BJ (cell line): ENCODE measurements at regions not wholly inside any gene's neighbourhood (a gene's known extent, or its start where the extent isn't known, plus 50 kb on each side); places are given as distances from the start of the nearest gene placed in this dataset.

ENCODE experiments used
- CTCF ChIA-PET: fragments of 350-600 bp; formaldehyde crosslinking; extraction: SDS; loops from one replicate; lab custom pipeline; 2021; ENCODE audit warnings: antibody characterized with exemption, inconsistent platforms; lab: Yijun Ruan, JAX
- POLR2A ChIA-PET: fragments of 300-600 bp; sonication (Branson Sonifier 250); formaldehyde crosslinking; extraction: SDS; loops from one replicate; lab custom pipeline; 2021; ENCODE audit warnings: antibody characterized with exemption; lab: Charles Lee
- DNase-seq: peaks from one replicate; pipeline ENCODE4 v3.0.0-alpha.2; 2011; ENCODE audit warnings: low read depth
- H3K27me3 ChIP-seq: 2 replicates; pipeline ENCODE4 v1.6.0; 2011; ENCODE audit warnings: low read length; ENCODE audit not compliant: control insufficient read depth, insufficient read depth
- H3K36me3 ChIP-seq: 2 replicates; pipeline ENCODE4 v1.5.1; 2011; ENCODE audit warnings: low read length; ENCODE audit not compliant: control insufficient read depth, insufficient read depth
- H3K4me3 ChIP-seq: 2 replicates; pipeline ENCODE4 v1.5.1; 2011; ENCODE audit warnings: low read depth, mild to moderate bottlenecking, control low read depth, low read length
- TF ChIP-seq, protein P1 (sequence below): IDR thresholded peaks from 2 replicates; pipeline ENCODE4 v1.5.1; 2011; ENCODE audit warnings: low read depth, mild to moderate bottlenecking, control low read depth, inconsistent platforms, low read length, moderate library complexity; ENCODE audit not compliant: insufficient read depth

DNA sequence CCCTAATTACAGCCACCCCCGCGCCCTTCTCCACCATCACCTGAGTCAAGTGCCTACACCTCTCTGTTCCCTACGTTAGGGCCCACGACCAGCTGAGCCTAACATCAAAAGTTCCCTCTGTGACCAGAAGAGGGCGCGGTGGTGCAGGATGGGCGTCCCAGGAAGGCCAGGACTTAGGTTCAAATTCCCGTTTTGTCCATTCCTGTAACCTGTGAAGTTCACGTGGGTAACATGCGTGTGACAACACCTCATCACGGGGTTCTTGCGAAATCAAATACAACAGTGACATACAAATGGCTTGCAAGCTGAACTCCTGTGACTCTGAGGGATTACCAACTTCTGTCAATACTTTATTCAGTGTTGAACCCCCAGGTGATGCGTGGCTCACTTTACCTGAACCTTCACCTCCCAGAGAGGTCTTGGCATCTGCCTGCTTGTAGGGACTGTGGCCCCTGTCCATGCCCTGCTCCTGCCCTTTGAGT, 207.9 kb downstream of the ARL4C start:
- ChIA-PET POLR2A (no interaction called here), CTCF (interaction anchor here (0.6 to 3.0 kb wide), 22 partner anchors 9 to 828 kb away, joined by 3 to 30 read pairs (median 4); partner anchors contain the start of gene ARL4C)
- TF ChIP-seq, protein P1, sequence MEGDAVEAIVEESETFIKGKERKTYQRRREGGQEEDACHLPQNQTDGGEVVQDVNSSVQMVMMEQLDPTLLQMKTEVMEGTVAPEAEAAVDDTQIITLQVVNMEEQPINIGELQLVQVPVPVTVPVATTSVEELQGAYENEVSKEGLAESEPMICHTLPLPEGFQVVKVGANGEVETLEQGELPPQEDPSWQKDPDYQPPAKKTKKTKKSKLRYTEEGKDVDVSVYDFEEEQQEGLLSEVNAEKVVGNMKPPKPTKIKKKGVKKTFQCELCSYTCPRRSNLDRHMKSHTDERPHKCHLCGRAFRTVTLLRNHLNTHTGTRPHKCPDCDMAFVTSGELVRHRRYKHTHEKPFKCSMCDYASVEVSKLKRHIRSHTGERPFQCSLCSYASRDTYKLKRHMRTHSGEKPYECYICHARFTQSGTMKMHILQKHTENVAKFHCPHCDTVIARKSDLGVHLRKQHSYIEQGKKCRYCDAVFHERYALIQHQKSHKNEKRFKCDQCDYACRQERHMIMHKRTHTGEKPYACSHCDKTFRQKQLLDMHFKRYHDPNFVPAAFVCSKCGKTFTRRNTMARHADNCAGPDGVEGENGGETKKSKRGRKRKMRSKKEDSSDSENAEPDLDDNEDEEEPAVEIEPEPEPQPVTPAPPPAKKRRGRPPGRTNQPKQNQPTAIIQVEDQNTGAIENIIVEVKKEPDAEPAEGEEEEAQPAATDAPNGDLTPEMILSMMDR, result peak; percentile 76
- no peaks in the 10 kb centered on the region for H3K36me3 ChIP-seq
- no peaks in the 10 kb centered on the region for H3K27me3 ChIP-seq
- DNase-seq, result no peak
- H3K4me3 ChIP-seq, result no peak overlapping the region

DNA sequence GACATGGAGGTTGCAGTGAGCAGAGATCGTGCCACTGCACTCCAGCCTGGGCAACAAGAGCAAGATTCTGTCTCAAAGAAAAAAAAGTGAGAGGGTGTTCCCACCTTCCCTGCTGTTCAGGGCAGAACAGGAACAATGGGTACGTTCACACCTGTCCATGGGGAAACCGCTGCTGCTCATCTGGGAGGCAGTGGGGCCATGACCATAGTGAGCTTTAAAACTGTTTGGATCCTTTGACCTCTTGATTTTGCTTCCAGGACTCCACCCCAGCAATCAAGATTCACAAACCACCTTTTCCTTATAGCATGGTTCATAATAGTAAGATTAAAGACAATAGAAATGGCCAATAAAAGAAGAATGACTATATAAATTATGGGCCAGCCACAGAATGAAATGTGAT, 209.2 kb downstream of the ARL4C start:
- Histone ChIP-seq H3K36me3 (no peaks in the 10 kb centered on the region), H3K4me3 (no peak overlapping the region), H3K27me3 (no peaks in the 10 kb centered on the region)
- DNase-seq, result no peak
- TF ChIP-seq, protein P1, result no peak
- ChIA-PET POLR2A (no interaction called here), CTCF (interaction anchor here (1.1 to 3.0 kb wide), 3 partner anchors 152 to 214 kb away, joined by 4 to 30 read pairs (median 8); no protein-coding TSS in a partner anchor)

DNA sequence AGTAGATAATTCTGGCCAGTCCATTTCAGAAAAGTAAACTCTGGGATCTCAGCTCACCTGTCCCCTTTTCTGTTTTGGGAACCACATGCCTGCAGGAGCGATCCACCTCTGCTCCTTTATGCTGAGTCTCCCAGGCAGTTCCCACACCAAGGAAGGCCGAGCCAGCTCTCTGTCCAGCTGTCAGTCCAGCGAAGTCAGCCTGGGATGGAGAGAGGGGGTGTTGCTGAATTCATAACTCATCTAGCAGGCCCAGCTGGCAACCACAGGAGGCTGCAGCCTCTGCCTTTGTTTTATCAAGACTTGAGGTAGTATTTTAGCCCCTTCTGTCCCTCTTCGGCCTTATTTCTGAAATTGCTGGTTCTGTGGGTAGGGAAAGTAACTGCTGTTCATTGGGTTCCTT, 209.9 kb downstream of the ARL4C start:
- Histone ChIP-seq H3K27me3 (no peaks in the 10 kb centered on the region), H3K36me3 (no peaks in the 10 kb centered on the region), H3K4me3 (no peak overlapping the region)
- no peak for DNase-seq
- TF ChIP-seq, protein P1, result no peak
- ChIA-PET CTCF (interaction anchor here (1.1 to 2.5 kb wide), 3 partner anchors 152 to 259 kb away, joined by 4 to 8 read pairs (median 5); no protein-coding TSS in a partner anchor), POLR2A (no interaction called here)

DNA sequence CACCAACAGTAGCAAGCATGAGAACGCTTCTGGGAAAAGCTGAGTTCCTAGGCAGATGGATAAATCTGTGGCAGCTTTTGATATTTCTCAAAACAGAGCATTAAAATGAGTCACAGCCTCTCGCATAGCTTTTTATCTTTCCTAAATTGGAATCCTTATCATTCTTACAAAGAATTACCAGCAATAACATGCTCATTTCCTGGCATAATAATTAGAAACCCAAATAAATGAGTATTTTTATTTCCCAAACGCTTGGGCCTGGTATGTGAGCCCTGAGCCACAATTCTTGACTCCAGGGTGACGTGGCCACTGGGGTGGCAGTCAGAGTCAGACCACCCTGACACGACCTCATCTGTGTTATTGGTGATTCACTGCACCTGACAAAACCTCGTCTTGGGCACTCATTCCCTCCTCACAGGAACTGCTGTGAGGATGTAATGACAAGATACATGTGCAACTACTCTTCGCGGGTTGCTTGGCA, 210.7 kb downstream of the ARL4C start:
- TF ChIP-seq, protein P1, result no peak
- Histone ChIP-seq H3K4me3 (no peak overlapping the region), H3K36me3 (no peaks in the 10 kb centered on the region), H3K27me3 (no peaks in the 10 kb centered on the region)
- no peak for DNase-seq
- CTCF ChIA-PET, result interaction anchor here (1.0 to 1.8 kb wide), 3 partner anchors 28 to 260 kb away, joined by 3 to 5 read pairs (median 4); partner anchors contain the start of gene ARL4C
- POLR2A ChIA-PET, result no interaction called here

DNA sequence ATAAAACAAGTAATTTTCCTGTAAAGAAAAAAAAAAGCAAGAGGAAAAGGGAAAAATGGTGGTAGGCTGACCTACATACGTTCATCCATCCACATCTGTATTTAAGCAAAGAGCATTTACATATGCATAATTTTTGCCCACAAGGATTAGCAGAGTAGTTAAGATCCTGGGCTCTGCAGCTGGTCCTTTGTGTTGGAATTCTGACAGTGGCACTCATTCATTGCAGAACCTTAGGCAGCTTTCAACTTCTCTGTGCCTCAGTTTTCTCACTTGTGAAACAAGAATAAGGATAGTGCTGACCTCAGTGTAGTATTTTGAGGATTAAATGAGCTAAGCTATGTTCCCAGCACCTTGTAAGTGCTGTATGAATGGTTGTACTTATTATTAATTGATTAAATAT, 211.3 kb downstream of the ARL4C start:
- no peaks in the 10 kb centered on the region for H3K36me3 ChIP-seq
- TF ChIP-seq, protein P1, result no peak
- CTCF ChIA-PET, result interaction anchor here (0.7 to 1.8 kb wide), 4 partner anchors 9 to 260 kb away, joined by 3 to 5 read pairs (median 4); partner anchors contain the start of gene ARL4C
- peaks cover 2% of the 10 kb centered on the region; the same call in 1 of the 2 replicates for H3K27me3 ChIP-seq
- POLR2A ChIA-PET, result no interaction called here
- DNase-seq, result no peak
- H3K4me3 ChIP-seq, result no peak overlapping the region
